Neural cell (in vitro differentiated cells): ENCODE measurements at regions not wholly inside any gene's neighbourhood (a gene's known extent, or its start where the extent isn't known, plus 50 kb on each side); places are given as distances from the start of the nearest gene placed in this dataset.

ENCODE experiments used
- H2AFZ ChIP-seq: fragments of 200-600, 300-800 bp; sonication (generic), shearing (Covaris generic); 2 replicates; pipeline ENCODE4 v1.6.0; 2014; ENCODE audit warnings: low read depth, mild to moderate bottlenecking, antibody characterized with exemption, low read length, moderate library complexity
- H3F3A ChIP-seq: fragments of 200-600 bp; shearing (Covaris generic); 2 replicates; pipeline ENCODE4 v1.6.1; 2016; ENCODE audit warnings: mild to moderate bottlenecking, moderate library complexity, mixed read lengths, antibody characterized with exemption, low read length; ENCODE audit not compliant: insufficient read depth, poor library complexity, severe bottlenecking
- H3K27ac ChIP-seq: fragments of 200-600, 300-800 bp; sonication (generic), shearing (Covaris generic); 2 replicates; pipeline ENCODE4 v1.5.1; 2014; ENCODE audit warnings: mild to moderate bottlenecking, low read length, moderate library complexity
- H3K27me3 ChIP-seq: fragments of 300-800, 200-600 bp; sonication (generic), shearing (Covaris generic); 2 replicates; pipeline ENCODE4 v1.6.0; 2014; ENCODE audit warnings: mild to moderate bottlenecking, low read depth, low read length, moderate library complexity; ENCODE audit not compliant: insufficient read depth
- H3K36me3 ChIP-seq: fragments of 300-800, 200-600 bp; sonication (generic), shearing (Covaris generic); 2 replicates; pipeline ENCODE4 v1.5.1; 2014; ENCODE audit warnings: mild to moderate bottlenecking, antibody characterized with exemption, low read length, moderate library complexity; ENCODE audit not compliant: insufficient read depth
- H3K4me2 ChIP-seq: fragments of 300-800, 200-600 bp; sonication (generic), shearing (Covaris generic); 2 replicates; pipeline ENCODE4 v1.6.0; 2014; ENCODE audit warnings: mild to moderate bottlenecking, low read length
- H3K4me3 ChIP-seq: fragments of 300-800, 200-600 bp; sonication (generic), shearing (Covaris generic); 2 replicates; pipeline ENCODE4 v1.5.1; 2014; ENCODE audit warnings: mild to moderate bottlenecking, low read length, moderate library complexity
- H3K79me2 ChIP-seq: fragments of 200-600 bp; shearing (Covaris generic); replicated peaks from 2 replicates; pipeline ENCODE4 v1.6.0; 2014; ENCODE audit warnings: mild to moderate bottlenecking, low read length, moderate library complexity; ENCODE audit not compliant: insufficient read depth
- H3K9ac ChIP-seq: fragments of 300-800, 200-600 bp; sonication (generic), shearing (Covaris generic); 2 replicates; pipeline ENCODE4 v1.6.1; 2016; ENCODE audit warnings: mild to moderate bottlenecking, low read length, mixed read lengths
- H3K9me2 ChIP-seq: fragments of 200-600 bp; shearing (Covaris generic); 2 replicates; pipeline ENCODE4 v1.6.1; 2016; ENCODE audit warnings: mild to moderate bottlenecking, low read length, mixed read lengths; ENCODE audit not compliant: insufficient read depth
- H3K9me3 ChIP-seq: fragments of 200-600, 300-800 bp; sonication (generic), shearing (Covaris generic); 2 replicates; pipeline ENCODE4 v1.6.1; 2016; ENCODE audit warnings: mild to moderate bottlenecking, mixed run types, low read length, moderate library complexity, mixed read lengths
- H4K20me1 ChIP-seq: fragments of 200-600 bp; shearing (Covaris generic); 2 replicates; pipeline ENCODE4 v1.6.1; 2016; ENCODE audit warnings: mild to moderate bottlenecking, mixed run types; ENCODE audit not compliant: insufficient read depth
- EP300 ChIP-seq: fragments of 450-650 bp; conservative IDR thresholded peaks from 2 replicates; pipeline ENCODE4 v1.6.1; 2014; ENCODE audit warnings: antibody characterized with exemption, mild to moderate bottlenecking, moderate library complexity; ENCODE audit not compliant: poor library complexity, severe bottlenecking
- EZH2 ChIP-seq: fragments of 200-600, 300-800 bp; shearing (Covaris generic), sonication (generic); IDR thresholded peaks from 2 replicates; pipeline ENCODE4 v1.6.1; 2014; ENCODE audit warnings: antibody characterized with exemption, low read length, borderline replicate concordance, mild to moderate bottlenecking; ENCODE audit not compliant: insufficient read depth, poor library complexity, severe bottlenecking
- MXI1 ChIP-seq: fragments of 450-650 bp; conservative IDR thresholded peaks from 2 replicates; pipeline ENCODE4 v1.6.1; 2014; ENCODE audit warnings: antibody characterized with exemption, mild to moderate bottlenecking; ENCODE audit not compliant: poor library complexity, severe bottlenecking
- POLR2AphosphoS5 ChIP-seq: IDR thresholded peaks from 2 replicates; pipeline ENCODE4 v1.6.1; 2012
- RAD21 ChIP-seq: fragments of 450-650 bp; conservative IDR thresholded peaks from 2 replicates; pipeline ENCODE4 v1.6.1; 2014; ENCODE audit warnings: antibody characterized with exemption, mild to moderate bottlenecking, moderate library complexity
- REST ChIP-seq: IDR thresholded peaks from 2 replicates; pipeline ENCODE4 v1.6.1; 2012; ENCODE audit warnings: borderline replicate concordance
- SMC3 ChIP-seq: fragments of 450-650 bp; conservative IDR thresholded peaks from 2 replicates; pipeline ENCODE4 v1.6.1; 2014; ENCODE audit warnings: antibody characterized with exemption, mild to moderate bottlenecking, moderate library complexity; ENCODE audit not compliant: poor library complexity
- TAF1 ChIP-seq: IDR thresholded peaks from 2 replicates; pipeline ENCODE4 v1.6.1; 2012; ENCODE audit warnings: low read depth
- TF ChIP-seq, protein P1 (sequence below): fragments of 450-650 bp; IDR thresholded peaks from 2 replicates; pipeline ENCODE4 v1.5.1; 2014; ENCODE audit warnings: antibody characterized with exemption, mild to moderate bottlenecking, moderate library complexity; ENCODE audit not compliant: poor library complexity, severe bottlenecking

DNA sequence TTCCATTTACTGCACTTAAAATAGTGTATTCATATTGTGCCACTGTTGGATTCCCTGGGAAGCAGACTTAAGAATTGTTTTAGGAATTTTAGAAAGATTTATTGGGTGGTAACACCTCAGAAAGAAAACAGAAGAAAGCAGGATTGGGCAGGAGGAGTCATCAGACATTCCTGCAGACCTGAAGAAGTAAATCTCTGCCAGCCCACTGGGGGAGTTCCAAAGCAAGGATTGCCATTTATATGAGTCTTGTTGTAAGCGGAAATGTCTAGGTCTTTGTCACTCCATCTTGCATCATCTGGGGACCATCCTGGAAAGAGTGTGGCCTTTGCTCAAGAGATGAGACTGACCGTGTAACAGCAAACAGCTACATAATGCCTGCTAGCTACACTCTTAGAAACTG is 947.6 kb upstream of the POT1 start:
- no peak overlapping the region for H3K4me3 ChIP-seq
- H3K79me2 ChIP-seq, result no peaks in the 10 kb centered on the region
- H2AFZ ChIP-seq, result no peak overlapping the region

GRCh38 chr7:125876431-125876830 is 946.8 kb upstream of the POT1 start:
- no peaks in the 10 kb centered on the region for H3K36me3 ChIP-seq
- TF ChIP-seq TAF1 (no peak), POLR2AphosphoS5 (no peak), RAD21 (no peak), EP300 (no peak), EZH2 (no peak), MXI1 (no peak), REST (no peak), SMC3 (no peak)
- TF ChIP-seq, protein P1, sequence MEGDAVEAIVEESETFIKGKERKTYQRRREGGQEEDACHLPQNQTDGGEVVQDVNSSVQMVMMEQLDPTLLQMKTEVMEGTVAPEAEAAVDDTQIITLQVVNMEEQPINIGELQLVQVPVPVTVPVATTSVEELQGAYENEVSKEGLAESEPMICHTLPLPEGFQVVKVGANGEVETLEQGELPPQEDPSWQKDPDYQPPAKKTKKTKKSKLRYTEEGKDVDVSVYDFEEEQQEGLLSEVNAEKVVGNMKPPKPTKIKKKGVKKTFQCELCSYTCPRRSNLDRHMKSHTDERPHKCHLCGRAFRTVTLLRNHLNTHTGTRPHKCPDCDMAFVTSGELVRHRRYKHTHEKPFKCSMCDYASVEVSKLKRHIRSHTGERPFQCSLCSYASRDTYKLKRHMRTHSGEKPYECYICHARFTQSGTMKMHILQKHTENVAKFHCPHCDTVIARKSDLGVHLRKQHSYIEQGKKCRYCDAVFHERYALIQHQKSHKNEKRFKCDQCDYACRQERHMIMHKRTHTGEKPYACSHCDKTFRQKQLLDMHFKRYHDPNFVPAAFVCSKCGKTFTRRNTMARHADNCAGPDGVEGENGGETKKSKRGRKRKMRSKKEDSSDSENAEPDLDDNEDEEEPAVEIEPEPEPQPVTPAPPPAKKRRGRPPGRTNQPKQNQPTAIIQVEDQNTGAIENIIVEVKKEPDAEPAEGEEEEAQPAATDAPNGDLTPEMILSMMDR, result no peak
- no peak overlapping the region for H3K27ac ChIP-seq
- H3K4me2 ChIP-seq, result no peak overlapping the region
- no peak overlapping the region for H2AFZ ChIP-seq
- no peak overlapping the region for H3K4me3 ChIP-seq
- no peaks in the 10 kb centered on the region for H3K9me3 ChIP-seq
- no peaks in the 10 kb centered on the region for H4K20me1 ChIP-seq
- no peaks in the 10 kb centered on the region for H3K9me2 ChIP-seq
- no peak overlapping the region for H3K9ac ChIP-seq
- H3F3A ChIP-seq, result no peaks in the 10 kb centered on the region
- no peaks in the 10 kb centered on the region for H3K27me3 ChIP-seq
- H3K79me2 ChIP-seq, result no peaks in the 10 kb centered on the region

More for the DNA sequence above, 947.6 kb upstream of the POT1 start:
- no peaks in the 10 kb centered on the region for H3K36me3 ChIP-seq
- H3K9me3 ChIP-seq, result no peaks in the 10 kb centered on the region
- no peaks in the 10 kb centered on the region for H3K9me2 ChIP-seq
- no peak for TF ChIP-seq POLR2AphosphoS5
- no peak for TF ChIP-seq EP300
- no peak for TF ChIP-seq SMC3
- TF ChIP-seq MXI1, result no peak
- TF ChIP-seq EZH2, result no peak
- TF ChIP-seq RAD21, result no peak
- TF ChIP-seq, protein P1, result no peak
- TF ChIP-seq REST, result no peak
- no peak for TF ChIP-seq TAF1
- no peak overlapping the region for H3K4me2 ChIP-seq
- no peaks in the 10 kb centered on the region for H3F3A ChIP-seq
- no peaks in the 10 kb centered on the region for H4K20me1 ChIP-seq
- no peaks in the 10 kb centered on the region for H3K27me3 ChIP-seq
- H3K27ac ChIP-seq, result no peak overlapping the region
- H3K9ac ChIP-seq, result no peak overlapping the region
